IPS-18a (cell line): ENCODE measurements at regions not wholly inside any gene's neighbourhood (a gene's known extent, or its start where the extent isn't known, plus 50 kb on each side); places are given as distances from the start of the nearest gene placed in this dataset.

ENCODE experiments used
- H3K27ac ChIP-seq: one replicate; pipeline ENCODE4 v1.5.1; 2013; ENCODE audit warnings: low read length
- H3K27me3 ChIP-seq: one replicate; pipeline ENCODE4 v1.6.1; 2013; ENCODE audit warnings: mild to moderate bottlenecking, low read length; ENCODE audit not compliant: control insufficient read depth, insufficient read depth
- H3K36me3 ChIP-seq: one replicate; pipeline ENCODE4 v1.6.1; 2013; ENCODE audit warnings: low read depth, low read length; ENCODE audit not compliant: control insufficient read depth
- H3K4me1 ChIP-seq: one replicate; pipeline ENCODE4 v1.6.1; 2013; ENCODE audit warnings: low read depth, low read length; ENCODE audit not compliant: control insufficient read depth
- H3K4me3 ChIP-seq: one replicate; pipeline ENCODE4 v1.5.1; 2013; ENCODE audit warnings: low read length
- H3K9ac ChIP-seq: one replicate; pipeline ENCODE4 v1.6.1; 2013; ENCODE audit warnings: mild to moderate bottlenecking, low read length, moderate library complexity
- H3K9me3 ChIP-seq: one replicate; pipeline ENCODE4 v1.6.1; 2013; ENCODE audit warnings: low read depth, low read length; ENCODE audit not compliant: control insufficient read depth

GRCh38 chr2:147172493-147173188 is 672.2 kb upstream of the ACVR2A start:
- Histone ChIP-seq H3K4me1 (peaks cover 24% of the 10 kb centered on the region), H3K27me3 (no peaks in the 10 kb centered on the region), H3K9ac (no peak overlapping the region), H3K27ac (no peak overlapping the region), H3K9me3 (no peaks in the 10 kb centered on the region), H3K4me3 (no peak overlapping the region), H3K36me3 (no peaks in the 10 kb centered on the region)

DNA sequence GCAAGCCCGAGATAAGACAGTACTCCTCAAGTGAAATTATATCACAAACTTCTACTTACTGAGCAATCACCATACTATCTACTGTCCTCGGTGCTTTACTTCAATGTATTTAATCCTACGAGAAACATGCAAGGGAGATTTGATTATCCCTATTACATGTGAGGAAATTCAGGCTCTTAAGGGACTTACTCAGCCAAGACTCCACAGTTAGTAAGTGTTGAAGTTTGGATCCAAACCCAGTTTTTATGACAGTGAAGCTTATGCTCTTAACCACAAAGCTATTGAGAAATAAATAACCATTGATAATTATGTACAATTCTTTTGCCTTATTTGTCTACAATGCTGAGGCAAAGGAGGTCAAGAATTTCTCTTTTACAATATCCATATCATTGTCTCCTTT is 672.9 kb upstream of the ACVR2A start:
- H3K4me3 ChIP-seq: no peak overlapping the region
- no peaks in the 10 kb centered on the region for H3K9me3 ChIP-seq
- H3K4me1 ChIP-seq: peaks cover 24% of the 10 kb centered on the region
- H3K27me3 ChIP-seq: no peaks in the 10 kb centered on the region
- no peak overlapping the region for H3K27ac ChIP-seq
- H3K9ac ChIP-seq: no peak overlapping the region
- no peaks in the 10 kb centered on the region for H3K36me3 ChIP-seq

- H3K9me3 ChIP-seq: no peaks in the 10 kb centered on the region
- H3K4me3 ChIP-seq: no peak overlapping the region
- H3K4me1 ChIP-seq: peaks cover 20% of the 10 kb centered on the region
- no peak overlapping the region for H3K27ac ChIP-seq
- H3K27me3 ChIP-seq: no peaks in the 10 kb centered on the region
- no peak overlapping the region for H3K9ac ChIP-seq
- H3K36me3 ChIP-seq: no peaks in the 10 kb centered on the region
Measured at GRCh38 chr2:147170932-147171331, 673.9 kb upstream of the ACVR2A start.

DNA sequence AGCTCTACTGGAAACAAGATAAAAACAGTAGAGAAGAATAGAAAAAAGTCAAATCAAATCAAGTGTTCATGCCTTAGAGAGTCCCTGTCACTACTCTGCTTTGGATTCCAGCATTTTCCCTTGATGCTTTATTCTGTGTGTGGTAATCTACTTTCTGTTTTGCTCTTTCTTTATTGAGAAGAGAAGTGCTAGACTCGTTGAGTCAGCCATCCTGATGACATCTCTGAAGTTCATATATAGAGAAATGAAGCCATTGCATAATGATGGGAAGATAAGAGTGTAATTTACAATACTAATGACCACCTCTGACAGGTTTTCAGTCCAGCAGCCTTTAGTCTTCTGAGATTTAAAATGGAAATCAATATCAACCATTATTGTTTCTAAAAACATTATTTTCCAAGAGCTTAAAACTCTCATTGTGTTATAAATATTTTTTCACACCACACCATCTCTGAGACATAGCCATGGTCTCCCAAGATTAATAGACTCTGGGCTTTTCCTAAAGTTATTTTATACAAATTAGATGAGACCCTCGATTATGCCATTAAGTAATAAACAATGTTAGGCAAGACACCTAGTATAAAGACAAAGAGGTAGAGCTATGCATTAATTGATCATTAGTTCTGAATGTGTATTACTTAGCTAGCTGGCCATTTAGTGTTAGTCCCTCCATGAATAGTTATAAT is 679.0 kb upstream of the ACVR2A start:
- no peak overlapping the region for H3K4me3 ChIP-seq

DNA sequence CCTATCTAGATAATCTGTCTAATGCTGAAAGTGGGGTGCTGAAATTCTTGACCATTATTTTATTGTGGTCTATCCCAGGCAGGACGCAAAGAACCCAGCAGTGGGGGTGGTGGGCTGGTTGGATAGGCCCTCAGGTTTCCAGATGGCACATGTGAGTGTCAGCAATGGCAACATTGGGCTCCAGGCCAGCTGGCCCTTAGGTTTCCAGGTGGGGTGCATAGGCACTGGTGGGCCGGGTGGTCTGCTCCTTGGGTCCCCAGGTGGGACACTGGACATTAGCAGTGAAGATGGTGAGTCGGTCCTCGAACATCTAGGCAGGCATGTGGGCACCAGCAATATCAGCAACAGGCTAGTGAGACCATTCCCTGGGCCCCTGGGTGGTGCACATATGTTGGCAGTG is 680.3 kb upstream of the ACVR2A start:
- Histone ChIP-seq H3K4me3 (no peak overlapping the region), H3K9ac (no peak overlapping the region), H3K9me3 (no peaks in the 10 kb centered on the region), H3K27ac (no peak overlapping the region), H3K4me1 (no peaks in the 10 kb centered on the region), H3K36me3 (no peaks in the 10 kb centered on the region), H3K27me3 (no peaks in the 10 kb centered on the region)

More for the DNA sequence above, 679.0 kb upstream of the ACVR2A start:
- Histone ChIP-seq H3K36me3 (no peaks in the 10 kb centered on the region), H3K9me3 (no peaks in the 10 kb centered on the region), H3K27me3 (no peaks in the 10 kb centered on the region), H3K9ac (no peak overlapping the region), H3K27ac (no peak overlapping the region), H3K4me1 (no peaks in the 10 kb centered on the region)

DNA sequence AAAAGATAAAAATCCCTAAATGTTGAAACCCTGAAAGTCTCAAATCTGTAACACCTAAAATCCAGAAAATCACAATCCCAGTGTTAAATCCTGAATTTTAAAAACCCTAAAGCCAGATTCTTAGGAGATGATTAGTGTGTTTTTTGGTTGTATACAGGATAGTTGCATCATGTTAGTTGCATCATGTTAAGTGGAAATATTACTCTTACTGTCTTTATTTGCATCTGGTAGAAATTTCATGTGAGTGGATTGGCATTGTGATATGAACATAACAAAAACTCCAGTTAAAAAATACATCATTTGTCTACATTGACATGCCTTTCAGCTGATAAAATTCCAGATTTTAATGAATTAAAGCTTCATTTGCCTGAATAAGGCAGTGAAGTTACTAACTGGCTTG is 683.1 kb upstream of the ACVR2A start:
- H3K4me1 ChIP-seq: no peaks in the 10 kb centered on the region
- H3K36me3 ChIP-seq: no peaks in the 10 kb centered on the region
- H3K9ac ChIP-seq: no peak overlapping the region
- no peak overlapping the region for H3K4me3 ChIP-seq
- no peaks in the 10 kb centered on the region for H3K9me3 ChIP-seq
- no peak overlapping the region for H3K27ac ChIP-seq
- H3K27me3 ChIP-seq: no peaks in the 10 kb centered on the region

DNA sequence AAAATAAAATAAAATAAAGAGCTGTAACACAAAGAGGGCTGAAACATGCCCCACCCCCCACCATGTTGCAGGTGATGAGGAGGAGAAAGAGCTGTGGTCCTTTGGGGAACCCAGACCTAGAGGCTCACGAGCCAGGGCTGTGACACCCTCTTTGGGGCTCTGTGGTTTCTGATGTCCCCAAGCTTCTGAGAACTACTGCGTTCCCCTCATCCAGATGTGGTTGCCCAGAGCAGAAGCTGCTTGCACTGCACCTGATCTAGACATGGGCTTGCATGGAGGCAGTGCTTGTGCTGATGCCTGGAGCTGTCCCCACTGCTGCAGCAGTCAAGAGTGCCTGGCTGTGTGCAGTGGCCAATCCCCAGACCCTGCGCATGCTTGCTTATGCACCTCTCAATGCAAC is 687.9 kb upstream of the ACVR2A start:
- no peak overlapping the region for H3K9ac ChIP-seq
- no peaks in the 10 kb centered on the region for H3K9me3 ChIP-seq
- H3K4me1 ChIP-seq: no peaks in the 10 kb centered on the region
- no peak overlapping the region for H3K4me3 ChIP-seq
- H3K27ac ChIP-seq: no peak overlapping the region
- no peaks in the 10 kb centered on the region for H3K27me3 ChIP-seq
- H3K36me3 ChIP-seq: no peaks in the 10 kb centered on the region

DNA sequence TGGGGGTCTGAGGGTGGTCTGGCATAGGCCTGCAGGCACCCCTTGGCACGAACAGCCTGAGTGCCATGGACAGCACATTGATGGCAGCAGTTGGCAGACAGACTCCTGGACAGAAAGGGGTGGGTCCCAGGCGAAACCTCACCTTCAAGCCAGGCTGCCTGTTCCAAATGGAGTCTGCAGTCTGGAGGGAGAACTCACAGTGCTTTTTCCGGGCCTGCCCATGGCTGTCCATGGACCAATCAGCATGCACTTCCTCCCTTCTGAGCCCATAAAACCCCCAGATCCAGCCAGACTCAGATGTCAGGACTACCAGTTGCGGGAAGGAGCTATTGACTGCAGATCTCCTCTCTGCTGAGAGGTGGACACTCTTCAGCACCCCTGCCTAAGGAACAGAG is 694.6 kb upstream of the ACVR2A start:
- H3K9me3 ChIP-seq: no peaks in the 10 kb centered on the region
- no peak overlapping the region for H3K9ac ChIP-seq
- H3K27me3 ChIP-seq: no peaks in the 10 kb centered on the region
- no peak overlapping the region for H3K27ac ChIP-seq
- H3K36me3 ChIP-seq: no peaks in the 10 kb centered on the region
- H3K4me1 ChIP-seq: no peaks in the 10 kb centered on the region
- H3K4me3 ChIP-seq: no peak overlapping the region

- Histone ChIP-seq H3K4me1 (no peaks in the 10 kb centered on the region), H3K9me3 (no peaks in the 10 kb centered on the region), H3K4me3 (no peak overlapping the region), H3K9ac (no peak overlapping the region), H3K27ac (no peak overlapping the region), H3K27me3 (no peaks in the 10 kb centered on the region), H3K36me3 (no peaks in the 10 kb centered on the region)
Measured at GRCh38 chr2:147149575-147150240, 695.1 kb upstream of the ACVR2A start.

- H3K4me3 ChIP-seq: no peak overlapping the region
- H3K27me3 ChIP-seq: no peaks in the 10 kb centered on the region
Measured at GRCh38 chr2:147147802-147148201, 697.0 kb upstream of the ACVR2A start.

DNA sequence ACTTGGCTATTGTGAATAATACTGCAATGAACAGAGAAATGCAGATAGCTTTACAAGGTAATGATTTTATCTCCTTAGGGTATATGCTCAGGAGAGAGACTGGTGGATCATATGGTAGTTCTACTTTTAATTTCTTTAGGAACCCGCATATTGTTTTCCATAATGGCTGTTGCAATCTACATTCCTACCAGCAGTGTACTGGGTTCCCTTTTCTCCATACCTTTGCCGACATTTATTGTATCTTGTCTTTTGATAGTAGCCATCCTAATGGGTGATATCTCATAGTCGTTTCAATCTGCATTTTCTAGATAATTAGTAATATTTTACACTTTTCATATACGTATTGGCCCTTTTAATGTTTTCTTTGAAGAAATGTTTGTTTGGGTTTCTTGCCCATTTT is 702.9 kb upstream of the ACVR2A start:
- Histone ChIP-seq H3K9me3 (no peaks in the 10 kb centered on the region), H3K27me3 (no peaks in the 10 kb centered on the region), H3K9ac (no peak overlapping the region), H3K27ac (no peak overlapping the region), H3K4me3 (no peak overlapping the region), H3K36me3 (no peaks in the 10 kb centered on the region), H3K4me1 (no peaks in the 10 kb centered on the region)

More at GRCh38 chr2:147147802-147148201, 697.0 kb upstream of the ACVR2A start:
- Histone ChIP-seq H3K36me3 (no peaks in the 10 kb centered on the region), H3K9me3 (no peaks in the 10 kb centered on the region), H3K9ac (no peak overlapping the region), H3K27ac (no peak overlapping the region), H3K4me1 (no peaks in the 10 kb centered on the region)
